Type B pancreatic cell (in vitro differentiated cells): ENCODE measurements at regions not wholly inside any gene's neighbourhood (a gene's known extent, or its start where the extent isn't known, plus 50 kb on each side); places are given as distances from the start of the nearest gene placed in this dataset.

ENCODE experiments used
- DNase-seq: peaks from one replicate; pipeline ENCODE4 v3.0.0; 2021; ENCODE audit warnings: mixed read lengths; ENCODE audit not compliant: unreplicated experiment; ENCODE audit errors: extremely low spot score
- H3K27ac Mint-ChIP-seq: 2 replicates; pipeline ENCODE4 v1.8.0; 2021; ENCODE audit warnings: mild to moderate bottlenecking, mixed read lengths
- H3K27me3 Mint-ChIP-seq: 2 replicates; pipeline ENCODE4 v1.8.0; 2021; ENCODE audit warnings: mixed read lengths
- H3K36me3 Mint-ChIP-seq: 2 replicates; pipeline ENCODE4 v1.8.0; 2021; ENCODE audit warnings: mixed read lengths
- H3K4me1 Mint-ChIP-seq: one replicate; pipeline ENCODE4 v1.8.0; 2021; ENCODE audit warnings: mixed read lengths; ENCODE audit not compliant: unreplicated experiment
- H3K4me3 Mint-ChIP-seq: 2 replicates; pipeline ENCODE4 v1.8.0; 2021; ENCODE audit warnings: mild to moderate bottlenecking, mixed read lengths
- H3K9me3 Mint-ChIP-seq: 2 replicates; pipeline ENCODE4 v1.8.0; 2021; ENCODE audit warnings: mixed read lengths
- CTCF ChIP-seq: fragments of 200-600 bp; sonication (generic); conservative IDR thresholded peaks from 2 replicates; pipeline ENCODE4 v1.5.0; 2021; ENCODE audit warnings: antibody characterized with exemption, mild to moderate bottlenecking

DNA sequence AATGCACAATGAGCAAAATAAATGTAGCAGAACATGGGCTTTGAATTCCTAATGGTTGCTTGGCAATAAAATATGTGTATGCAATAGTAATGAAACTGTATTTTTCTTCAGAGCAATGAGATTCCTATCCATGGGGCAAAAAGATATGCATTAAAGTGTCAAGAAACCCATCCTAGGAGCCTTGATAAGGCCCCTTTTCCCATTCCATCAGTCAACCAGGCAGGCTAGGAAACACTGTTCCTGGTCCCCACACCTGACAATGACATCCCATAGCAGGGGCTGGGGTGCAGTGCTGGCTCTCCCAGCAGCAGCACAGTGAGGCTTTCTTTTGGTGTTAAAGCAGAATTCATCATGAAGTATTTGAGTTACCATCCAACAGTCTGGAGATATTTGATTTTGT lies 113.3 kb upstream of the AGTR1 start:
- Mint-ChIP-seq H3K27me3 (no peaks in the 10 kb centered on the region), H3K4me1 (no peaks in the 10 kb centered on the region), H3K27ac (no peak overlapping the region), H3K36me3 (no peaks in the 10 kb centered on the region), H3K9me3 (no peaks in the 10 kb centered on the region), H3K4me3 (no peak overlapping the region)
- DNase-seq = no peak
- no peak for TF ChIP-seq CTCF

GRCh38 chr3:148585671-148586379 lies 111.9 kb upstream of the AGTR1 start:
- H3K4me3 Mint-ChIP-seq = no peak overlapping the region
- H3K27me3 Mint-ChIP-seq = no peaks in the 10 kb centered on the region
- DNase-seq = no peak
- no peak for TF ChIP-seq CTCF
- no peaks in the 10 kb centered on the region for H3K4me1 Mint-ChIP-seq
- H3K27ac Mint-ChIP-seq = no peak overlapping the region
- H3K36me3 Mint-ChIP-seq = no peaks in the 10 kb centered on the region
- H3K9me3 Mint-ChIP-seq = no peaks in the 10 kb centered on the region

- H3K4me1 Mint-ChIP-seq = no peaks in the 10 kb centered on the region
- no peak overlapping the region for H3K27ac Mint-ChIP-seq
- no peaks in the 10 kb centered on the region for H3K27me3 Mint-ChIP-seq
- no peak for DNase-seq
- no peaks in the 10 kb centered on the region for H3K9me3 Mint-ChIP-seq
- TF ChIP-seq CTCF = no peak
- H3K4me3 Mint-ChIP-seq = no peak overlapping the region
- H3K36me3 Mint-ChIP-seq = no peaks in the 10 kb centered on the region
Observed at GRCh38 chr3:148588291-148588690, 109.4 kb upstream of the AGTR1 start.

DNA sequence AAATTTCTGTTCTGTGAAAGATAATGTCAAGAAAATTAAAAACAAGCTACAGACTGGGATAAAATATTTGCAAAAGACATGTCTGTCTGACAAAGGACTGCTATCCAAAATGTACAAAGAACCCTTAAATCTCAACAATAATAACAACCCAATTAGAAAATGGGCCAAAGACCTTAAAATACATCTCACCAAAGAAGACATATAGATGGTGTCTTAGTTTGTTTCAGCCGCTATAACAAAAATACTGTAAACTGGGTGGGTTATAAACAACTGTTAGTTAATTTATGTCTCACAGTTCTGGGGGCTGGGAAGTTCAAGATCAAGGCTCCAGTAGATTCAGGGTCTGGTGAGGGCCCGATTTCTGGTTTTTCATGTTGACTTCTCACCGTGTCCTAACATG lies 106.2 kb upstream of the AGTR1 start:
- Mint-ChIP-seq H3K4me1 (no peaks in the 10 kb centered on the region), H3K4me3 (no peak overlapping the region), H3K27ac (no peak overlapping the region), H3K27me3 (no peaks in the 10 kb centered on the region), H3K36me3 (no peaks in the 10 kb centered on the region), H3K9me3 (no peaks in the 10 kb centered on the region)
- no peak for TF ChIP-seq CTCF
- DNase-seq = no peak

DNA sequence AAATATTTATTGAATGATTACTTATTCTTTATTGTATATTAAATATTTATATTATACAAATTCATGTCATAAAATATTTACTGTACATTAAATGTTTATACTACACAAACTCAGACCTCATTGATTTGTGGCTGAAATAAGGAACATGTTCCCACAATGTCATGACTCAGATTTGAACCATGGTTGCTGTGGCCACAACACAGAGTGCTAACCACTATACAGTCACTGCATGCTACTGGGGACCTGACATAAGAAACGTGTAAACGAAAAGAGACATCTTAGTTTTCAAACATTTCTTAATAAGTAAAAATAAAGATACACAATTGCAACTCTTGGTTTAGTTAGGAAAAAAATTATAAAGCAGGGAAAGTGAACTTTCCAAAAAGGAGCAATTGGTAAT lies 99.1 kb upstream of the AGTR1 start:
- TF ChIP-seq CTCF = no peak
- H3K4me3 Mint-ChIP-seq = no peak overlapping the region
- H3K4me1 Mint-ChIP-seq = peaks cover 22% of the 10 kb centered on the region
- no peaks in the 10 kb centered on the region for H3K36me3 Mint-ChIP-seq
- no peak for DNase-seq
- no peak overlapping the region for H3K27ac Mint-ChIP-seq
- no peaks in the 10 kb centered on the region for H3K9me3 Mint-ChIP-seq
- no peaks in the 10 kb centered on the region for H3K27me3 Mint-ChIP-seq

GRCh38 chr3:148599481-148599880 lies 98.2 kb upstream of the AGTR1 start:
- DNase-seq = no peak
- no peak for TF ChIP-seq CTCF
- Mint-ChIP-seq H3K36me3 (no peaks in the 10 kb centered on the region), H3K4me1 (peaks cover 22% of the 10 kb centered on the region), H3K4me3 (no peak overlapping the region), H3K27me3 (no peaks in the 10 kb centered on the region), H3K9me3 (no peaks in the 10 kb centered on the region), H3K27ac (no peak overlapping the region)
